ENCODE measurements at regions not wholly inside any gene's neighbourhood (a gene's known extent, or its start where the extent isn't known, plus 50 kb on each side); places are given as distances from the start of the nearest gene placed in this dataset.

GRCh38 chr11:79671401-79671800 lies 230.6 kb upstream of the TENM4 start:
- in situ Hi-C loops (cut with HindIII; ENCODE audit: low sequenced_read_pairs): no loop called here
- TF ChIP-seq CTCF (IDR thresholded peaks at IDR 0.05; ENCODE audit: low read depth, low read length): no peak

GRCh38 chr11:79670882-79671281 lies 230.1 kb upstream of the TENM4 start:
- no peak overlapping the region for H3K4me3 ChIP-seq (ENCODE audit: low read depth, low read length)
- in situ Hi-C loops (cut with HindIII; ENCODE audit: low sequenced_read_pairs): no loop called here
- no peak for TF ChIP-seq CTCF (IDR thresholded peaks at IDR 0.05; ENCODE audit: low read depth, low read length)
- DNase-seq (ENCODE audit: low read depth, low spot score): no peak

More at GRCh38 chr11:79671401-79671800, 230.6 kb upstream of the TENM4 start:
- no peak overlapping the region for H3K4me3 ChIP-seq (ENCODE audit: low read depth, low read length)
- DNase-seq (ENCODE audit: low read depth, low spot score): no peak

DNA sequence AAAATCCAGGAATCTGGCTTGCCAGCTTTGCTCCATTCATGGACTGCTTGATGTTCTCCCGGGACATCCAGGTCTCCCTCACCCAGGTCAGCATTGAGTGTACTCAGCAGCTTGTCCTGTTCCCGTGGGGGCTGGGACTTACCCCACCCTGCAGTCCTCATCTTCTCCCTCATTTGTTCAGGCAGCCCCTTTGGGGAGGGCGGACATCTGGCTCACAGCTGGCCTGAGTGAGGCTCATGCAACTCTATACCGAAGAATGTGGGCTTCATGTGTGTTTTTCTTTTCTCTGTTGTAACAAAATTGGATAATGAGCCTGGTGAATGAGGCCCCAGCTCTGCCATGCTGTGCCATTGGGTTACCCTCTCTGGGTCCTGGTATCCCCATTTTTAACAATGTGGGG lies 227.7 kb upstream of the TENM4 start:
- DNase-seq (ENCODE audit: low read depth, low spot score): no peak
- no peak for TF ChIP-seq CTCF (IDR thresholded peaks at IDR 0.05; ENCODE audit: low read depth, low read length)
- no peak overlapping the region for H3K4me3 ChIP-seq (ENCODE audit: low read depth, low read length)
- in situ Hi-C loops (cut with HindIII; ENCODE audit: low sequenced_read_pairs): no loop called here

DNA sequence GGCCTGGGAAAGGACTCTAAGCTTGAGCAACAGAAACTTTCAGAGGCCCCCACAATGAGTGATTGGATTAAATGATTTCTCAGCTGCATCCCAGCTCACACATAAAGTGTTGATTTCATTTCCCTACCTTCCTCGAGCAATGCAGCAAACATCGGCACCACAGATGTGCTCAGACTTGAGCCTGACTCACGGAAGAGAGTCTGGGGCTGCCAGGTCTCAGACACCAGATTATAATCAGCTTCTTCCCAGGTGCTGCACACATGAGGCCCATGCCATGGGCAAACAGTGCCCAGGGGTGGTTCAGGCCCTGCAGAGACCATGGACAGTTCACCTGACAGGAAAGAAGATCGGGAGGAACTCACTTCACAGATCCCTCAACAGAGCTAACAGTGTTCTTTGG lies 226.6 kb upstream of the TENM4 start:
- in situ Hi-C loops (cut with HindIII; ENCODE audit: low sequenced_read_pairs): no loop called here
- TF ChIP-seq CTCF (IDR thresholded peaks at IDR 0.05; ENCODE audit: low read depth, low read length): no peak
- no peak overlapping the region for H3K4me3 ChIP-seq (ENCODE audit: low read depth, low read length)
- no peak for DNase-seq (ENCODE audit: low read depth, low spot score)

- no peak for DNase-seq (ENCODE audit: low read depth, low spot score)
- TF ChIP-seq CTCF (IDR thresholded peaks at IDR 0.05; ENCODE audit: low read depth, low read length): no peak
- in situ Hi-C loops (cut with HindIII; ENCODE audit: low sequenced_read_pairs): no loop called here
- no peak overlapping the region for H3K4me3 ChIP-seq (ENCODE audit: low read depth, low read length)
Measured at GRCh38 chr11:79663017-79663416, 222.2 kb upstream of the TENM4 start.

DNA sequence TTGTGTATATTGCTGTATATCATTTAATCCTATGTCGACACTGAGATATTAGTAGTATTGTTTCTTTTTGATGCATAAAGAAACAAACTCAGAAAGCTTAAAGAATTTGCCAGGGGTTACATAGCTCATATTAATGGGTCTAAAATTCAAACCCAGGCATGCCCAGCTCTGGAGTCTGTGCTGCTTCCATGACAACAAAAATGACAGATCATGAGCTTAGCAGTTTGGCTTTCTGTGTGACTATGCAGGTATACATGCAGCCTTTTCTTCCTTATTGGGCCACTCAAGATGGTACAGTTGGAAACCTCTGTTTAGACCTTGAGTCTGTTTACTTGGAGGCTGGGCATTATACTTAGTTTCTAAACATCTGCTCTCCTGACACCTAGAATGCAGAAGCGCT lies 220.5 kb upstream of the TENM4 start:
- no peak overlapping the region for H3K4me3 ChIP-seq (ENCODE audit: low read depth, low read length)
- TF ChIP-seq CTCF (IDR thresholded peaks at IDR 0.05; ENCODE audit: low read depth, low read length): no peak
- in situ Hi-C loops (cut with HindIII; ENCODE audit: low sequenced_read_pairs): no loop called here
- DNase-seq (ENCODE audit: low read depth, low spot score): no peak
